Hindlimb muscle (tissue), 1 donor: ENCODE measurements at regions not wholly inside any gene's neighbourhood (a gene's known extent, or its start where the extent isn't known, plus 50 kb on each side); places are given as distances from the start of the nearest gene placed in this dataset.

Experiments
- DNase-seq: peaks from one replicate; pipeline ENCODE4 v3.0.0-alpha.2; 2013

DNA sequence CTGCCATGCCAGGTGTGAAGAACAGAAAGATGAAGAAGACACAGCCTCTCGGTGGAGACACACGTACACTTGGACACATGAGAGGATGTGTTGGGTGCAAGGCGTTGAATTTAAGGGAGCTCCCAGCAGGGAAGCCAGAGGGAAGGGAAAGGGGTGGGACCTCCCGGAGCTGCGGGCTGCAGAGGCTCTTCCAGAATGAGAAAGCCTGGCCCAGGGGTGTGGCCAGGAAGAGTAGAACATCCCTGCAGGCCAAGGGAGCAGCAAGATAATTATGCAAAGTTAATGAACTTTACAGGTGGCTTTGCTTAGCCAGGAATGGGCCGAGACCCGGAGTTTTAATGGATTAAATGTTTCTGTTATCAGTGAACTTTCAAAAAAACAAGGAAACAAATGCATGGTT, 270.3 kb downstream of the KLF6 start:
- no peak for DNase-seq

DNA sequence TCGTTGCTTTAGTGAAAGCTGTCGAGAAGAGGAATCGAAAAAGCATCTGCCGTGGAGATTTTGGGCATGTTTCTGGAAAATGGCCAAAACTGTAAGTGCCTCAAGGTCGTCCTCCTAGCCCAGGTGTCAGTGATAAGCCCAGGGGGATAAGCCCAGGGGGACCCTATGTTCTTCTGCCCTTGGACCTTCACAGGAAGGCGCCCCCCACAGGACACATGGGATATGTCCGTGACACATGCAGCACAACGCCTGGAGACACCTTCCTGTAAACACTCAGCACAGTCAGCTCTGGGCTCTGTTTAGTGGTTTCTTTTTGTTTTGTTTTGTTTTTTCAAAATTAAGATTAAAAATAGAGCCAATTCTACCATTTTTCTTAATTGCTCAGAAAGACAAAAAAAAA, 272.7 kb downstream of the KLF6 start:
- DNase-seq: no peak

DNA sequence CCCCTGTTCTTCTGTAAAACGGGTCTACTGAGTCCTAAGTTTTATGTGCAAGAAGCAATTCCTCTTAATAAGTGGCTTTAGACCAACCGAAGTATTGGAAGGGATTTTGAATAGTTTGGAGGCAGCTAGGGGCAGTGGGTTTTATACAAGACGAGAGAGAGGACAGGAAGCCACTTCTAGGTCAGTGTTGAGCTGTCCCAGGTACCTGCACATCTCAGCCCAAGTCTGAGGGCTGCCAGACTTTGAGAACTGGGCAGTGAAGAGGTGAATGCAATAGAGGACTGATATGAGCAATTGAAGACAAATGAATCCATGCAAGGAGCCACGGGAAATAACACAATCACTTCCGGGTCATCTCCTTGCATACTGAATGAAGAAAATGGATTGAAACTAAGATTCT, 273.5 kb downstream of the KLF6 start:
- DNase-seq: no peak

DNA sequence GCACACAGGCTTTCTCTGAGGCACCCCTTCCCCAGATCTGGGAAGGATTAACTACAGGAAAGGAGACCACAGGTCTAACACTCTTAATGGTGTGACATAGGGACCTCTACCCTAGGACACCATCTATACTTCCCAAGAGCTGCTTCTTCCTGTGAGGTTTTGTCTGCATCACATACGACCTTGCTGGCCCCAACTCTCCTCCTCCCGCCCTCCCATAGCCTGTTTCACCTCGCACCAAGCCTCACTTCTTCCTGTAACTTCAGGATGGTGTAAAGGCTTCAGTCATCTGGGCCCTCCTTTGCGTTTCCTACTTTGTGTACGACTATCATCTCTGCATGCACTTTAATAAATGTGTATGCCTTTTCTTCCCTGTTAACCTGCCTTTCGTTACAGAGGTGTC, 274.3 kb downstream of the KLF6 start:
- no peak for DNase-seq

DNA sequence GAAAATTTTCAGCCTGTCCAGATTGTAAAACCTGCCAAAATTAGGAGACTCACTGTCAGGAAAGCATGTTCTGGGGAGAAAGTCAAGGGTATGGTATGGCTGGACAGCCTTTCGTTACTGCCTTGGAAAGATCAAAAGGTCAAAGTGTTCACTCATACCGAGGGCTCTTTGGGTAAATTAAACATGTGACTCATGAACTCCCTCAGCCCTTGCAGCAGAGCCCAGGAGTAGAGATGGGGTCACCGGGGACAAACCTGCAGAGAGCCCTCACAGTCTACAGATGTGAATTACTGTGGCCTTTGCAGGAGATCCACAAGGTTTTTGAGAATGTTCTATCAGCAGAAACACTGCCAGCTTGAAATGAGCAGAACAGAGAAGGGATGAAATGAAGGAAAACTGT, 275.7 kb downstream of the KLF6 start:
- no peak for DNase-seq

DNA sequence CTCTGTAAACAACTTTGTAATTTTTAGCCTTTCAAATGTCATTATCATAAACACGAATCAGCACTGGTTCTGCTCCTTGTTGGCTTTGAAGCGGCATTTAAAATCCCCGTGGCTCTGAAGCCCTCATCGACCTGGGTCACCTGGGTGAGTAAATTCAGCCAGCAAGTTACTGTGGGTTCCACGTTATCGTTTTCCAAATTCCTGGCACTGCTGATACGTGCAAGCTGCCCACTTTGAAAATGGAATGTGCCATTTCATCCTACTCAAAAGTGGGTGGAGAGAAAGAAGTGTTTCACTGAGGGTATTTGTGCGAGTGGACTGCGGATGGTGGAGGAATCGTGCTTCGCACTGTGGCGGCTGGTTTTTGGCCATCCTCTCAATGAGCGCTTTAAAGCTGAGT, 281.7 kb downstream of the KLF6 start:
- no peak for DNase-seq

DNA sequence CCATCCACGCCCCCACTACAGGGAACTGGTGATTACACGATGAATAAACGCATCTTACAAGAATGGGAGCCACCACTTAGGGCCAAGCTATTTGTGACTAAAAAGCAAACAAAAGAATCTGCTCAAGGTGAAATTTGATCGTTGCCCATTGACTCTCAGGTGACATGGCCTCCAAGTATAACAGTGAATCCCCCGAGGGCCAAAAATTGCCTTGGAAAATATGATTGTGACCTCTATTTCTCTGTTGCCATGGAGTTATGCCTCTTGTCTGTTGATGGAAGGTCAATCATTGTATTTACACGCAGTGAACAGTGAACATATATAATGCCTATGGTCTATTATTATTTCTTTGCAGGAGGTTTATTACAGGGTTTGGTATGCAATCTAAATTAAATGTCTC, 282.3 kb downstream of the KLF6 start:
- DNase-seq: no peak

DNA sequence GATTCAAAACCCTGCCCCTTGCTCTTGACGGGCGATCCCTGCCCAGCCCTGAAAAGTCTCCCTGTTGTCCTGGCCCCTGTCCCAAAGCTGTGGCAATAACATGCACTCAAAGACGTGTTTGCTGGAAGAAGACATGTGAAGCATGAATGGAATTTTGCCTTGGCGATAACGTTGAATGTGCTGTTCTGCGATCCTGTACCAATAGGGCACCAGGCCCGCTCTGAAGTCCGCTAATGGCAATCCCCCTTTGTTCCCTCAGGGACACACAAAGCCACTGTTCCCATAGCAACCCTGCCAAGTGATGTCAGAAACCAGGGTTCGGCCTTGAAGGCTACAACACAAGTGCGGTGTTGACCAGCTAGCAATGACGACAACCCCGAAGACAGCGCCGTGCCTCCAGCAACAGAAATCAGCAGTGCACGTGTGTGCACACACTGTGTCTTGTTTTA, 284.6 kb downstream of the KLF6 start:
- DNase-seq: no peak

DNA sequence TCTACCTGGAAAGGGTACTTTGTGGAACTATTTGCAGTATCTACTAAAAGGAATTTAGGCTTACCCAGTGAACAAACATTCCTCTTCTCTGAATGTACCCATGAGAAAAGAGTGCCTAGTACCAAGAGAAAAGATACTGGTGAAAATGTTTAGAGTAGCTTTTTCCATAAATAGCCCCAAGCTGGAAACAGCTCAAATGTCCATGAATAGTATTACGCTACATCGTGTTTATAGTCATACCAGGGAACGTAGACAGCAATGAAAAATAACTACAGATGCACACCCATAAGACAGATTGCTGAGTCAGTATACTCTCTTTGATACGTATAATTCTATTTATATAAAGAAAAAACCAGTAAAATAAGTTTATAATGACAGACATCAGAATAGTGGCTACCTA, 285.9 kb downstream of the KLF6 start:
- DNase-seq: no peak

DNA sequence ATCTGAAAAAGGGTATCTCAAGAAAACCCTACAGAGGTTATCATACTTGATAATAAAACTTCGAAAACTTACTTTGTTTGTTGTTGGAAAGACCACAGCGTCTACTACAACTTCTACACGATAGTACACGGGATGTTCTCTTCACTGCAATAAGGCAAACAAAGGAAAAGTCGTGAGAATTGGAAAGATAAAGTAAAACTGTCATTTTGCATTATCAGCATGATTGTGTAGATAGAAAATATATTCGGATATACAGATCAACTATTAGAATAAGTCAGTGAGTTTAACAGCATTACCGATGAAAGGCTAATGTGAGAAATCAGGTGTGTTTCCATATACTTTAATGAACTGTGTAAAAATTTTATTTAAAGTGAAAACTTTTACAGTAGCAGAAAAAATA, 287.4 kb downstream of the KLF6 start:
- no peak for DNase-seq

DNA sequence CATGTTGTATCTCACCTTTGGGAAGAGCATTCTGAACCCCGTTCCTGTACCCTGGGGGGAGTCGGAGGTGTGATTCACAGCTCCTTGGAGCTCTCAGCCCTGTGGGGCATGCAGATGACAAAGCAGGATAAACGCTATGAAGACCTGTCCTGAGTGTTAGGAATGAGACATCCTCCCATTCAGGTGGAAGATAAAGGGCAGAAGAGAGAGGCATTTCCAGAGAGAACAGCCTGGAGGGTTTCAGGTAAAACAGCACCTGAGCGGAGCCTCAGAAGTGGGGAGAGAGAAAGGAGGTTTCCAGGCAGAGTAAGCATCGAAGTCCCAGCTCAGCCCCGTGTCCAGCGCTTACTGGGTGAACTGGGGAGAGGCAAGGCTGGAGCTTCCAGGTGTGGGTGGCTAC, 288.9 kb downstream of the KLF6 start:
- no peak for DNase-seq

DNA sequence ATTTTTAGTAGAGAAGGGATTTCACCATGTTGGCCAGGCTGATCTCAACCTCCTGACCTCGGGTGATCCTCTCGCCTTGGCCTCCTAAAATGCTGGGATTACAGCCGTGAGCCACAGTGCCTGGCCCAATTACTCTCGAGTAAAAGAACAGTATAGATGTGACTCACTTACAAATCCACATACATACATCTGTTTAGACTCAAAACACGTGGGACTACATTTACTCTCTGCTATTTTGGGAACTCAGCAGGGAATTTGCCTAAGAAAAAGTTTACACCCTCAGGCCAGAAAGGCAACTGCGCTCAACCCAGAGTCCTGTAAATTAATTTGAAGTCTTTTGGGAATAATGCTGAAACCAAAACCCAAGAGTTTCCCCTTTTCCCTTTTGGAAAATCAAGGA, 289.7 kb downstream of the KLF6 start:
- no peak for DNase-seq

DNA sequence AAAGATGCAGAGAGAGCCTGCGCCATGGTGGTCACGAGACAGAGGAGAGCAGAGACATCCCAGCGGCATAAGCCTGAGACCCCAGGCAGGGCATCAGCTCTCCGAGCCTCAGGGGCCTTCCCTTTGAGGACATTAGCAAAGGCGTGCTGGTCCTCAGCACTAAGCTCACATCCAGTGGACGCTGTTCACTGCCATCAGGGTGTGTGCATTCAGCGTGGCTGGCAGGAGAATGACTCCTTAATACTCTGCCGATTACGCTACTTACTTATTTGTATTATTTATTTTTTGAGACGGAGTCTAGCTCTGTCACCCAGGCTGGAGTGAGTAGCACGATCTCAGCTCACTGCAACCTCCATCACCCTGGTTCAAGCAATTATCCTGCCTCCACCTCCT, 290.2 kb downstream of the KLF6 start:
- DNase-seq: no peak

DNA sequence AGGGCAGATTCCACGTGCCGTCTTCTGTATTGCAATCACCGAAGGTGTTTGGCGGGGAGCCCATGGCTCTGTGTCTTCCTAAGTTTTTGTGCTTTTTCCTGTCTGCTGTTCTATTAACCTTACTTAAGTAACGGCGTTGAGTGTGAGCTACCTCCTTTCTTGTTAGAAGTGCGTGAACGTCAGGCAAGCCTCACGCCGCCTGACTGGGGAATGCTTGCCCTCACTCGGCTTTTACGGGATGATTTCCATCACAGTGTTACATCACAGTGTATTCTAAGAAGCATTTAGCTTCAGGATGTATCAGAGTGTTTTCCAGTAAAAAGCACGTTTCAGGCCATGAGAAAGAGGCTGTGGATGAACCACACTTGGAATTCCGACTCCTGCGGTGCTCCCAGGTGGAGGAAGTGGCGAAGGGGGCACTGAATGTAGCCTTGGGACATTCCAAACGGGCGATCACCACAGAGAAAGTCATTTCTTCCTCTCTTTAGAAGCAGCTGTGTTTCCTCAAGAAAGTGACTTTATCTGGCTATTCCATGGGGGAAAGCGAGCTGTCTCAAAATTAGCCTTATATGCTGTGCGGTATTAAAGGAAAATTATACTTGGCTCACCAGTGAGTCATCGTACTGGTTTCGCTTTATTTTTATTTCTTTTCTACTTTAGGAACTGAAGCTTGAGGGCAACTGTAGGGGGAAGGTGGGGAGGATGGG, 290.7 kb downstream of the KLF6 start:
- no peak for DNase-seq

DNA sequence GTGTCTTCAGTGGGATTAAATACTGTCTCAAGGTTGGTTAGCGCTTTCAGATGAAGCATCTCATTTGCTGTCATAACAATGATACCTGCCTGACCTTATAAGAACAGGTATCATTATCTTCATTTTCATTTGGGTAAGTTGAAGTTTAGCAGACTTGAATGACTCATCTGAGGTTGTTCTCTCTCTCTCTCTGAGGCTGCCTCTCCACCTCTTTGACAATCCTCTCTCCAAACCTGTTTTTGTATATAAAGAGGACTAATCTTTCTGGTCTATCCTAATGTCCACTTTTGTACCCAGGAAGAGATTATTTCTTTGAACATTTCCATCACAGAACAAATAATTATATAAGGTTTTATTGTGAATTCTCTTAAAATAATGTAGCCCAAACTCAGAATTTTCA, 291.4 kb downstream of the KLF6 start:
- DNase-seq: no peak

DNA sequence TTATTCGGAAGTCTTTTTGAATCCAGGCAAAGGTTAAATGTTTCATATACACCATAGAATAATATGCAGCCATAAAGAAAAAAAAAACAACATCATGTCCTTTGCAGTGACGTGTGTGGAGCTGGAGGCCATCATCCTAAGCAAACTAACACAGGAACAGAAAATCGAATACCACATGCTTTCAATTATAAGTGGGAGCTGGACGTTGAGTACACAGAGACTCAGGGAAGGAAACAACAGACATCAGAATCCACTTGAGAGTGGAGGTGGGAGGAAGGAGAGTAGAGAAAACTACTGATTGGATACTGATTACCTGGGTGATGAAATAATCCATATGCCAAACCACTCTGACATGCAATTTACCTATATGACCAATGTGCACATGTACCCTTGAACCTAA, 293.4 kb downstream of the KLF6 start:
- DNase-seq: no peak

DNA sequence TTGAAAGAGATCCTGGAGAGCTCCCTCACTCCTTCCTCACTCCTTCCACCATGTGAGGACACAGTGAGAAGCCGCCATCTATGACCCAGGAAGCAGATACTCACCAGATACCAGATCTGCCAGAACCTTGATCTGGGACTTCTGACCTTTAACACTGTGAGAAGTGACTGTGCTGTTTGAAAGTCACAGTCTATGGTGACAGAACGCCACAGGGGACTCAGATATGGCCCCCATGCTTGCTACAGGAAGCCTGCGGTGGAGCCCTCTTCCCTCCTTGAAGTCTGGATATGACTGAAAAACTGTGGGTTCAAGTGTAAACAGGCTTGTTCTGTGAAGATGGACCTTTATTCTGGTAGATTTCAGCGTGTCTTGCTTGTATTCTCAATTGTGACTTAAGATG, 297.8 kb downstream of the KLF6 start:
- no peak for DNase-seq

DNA sequence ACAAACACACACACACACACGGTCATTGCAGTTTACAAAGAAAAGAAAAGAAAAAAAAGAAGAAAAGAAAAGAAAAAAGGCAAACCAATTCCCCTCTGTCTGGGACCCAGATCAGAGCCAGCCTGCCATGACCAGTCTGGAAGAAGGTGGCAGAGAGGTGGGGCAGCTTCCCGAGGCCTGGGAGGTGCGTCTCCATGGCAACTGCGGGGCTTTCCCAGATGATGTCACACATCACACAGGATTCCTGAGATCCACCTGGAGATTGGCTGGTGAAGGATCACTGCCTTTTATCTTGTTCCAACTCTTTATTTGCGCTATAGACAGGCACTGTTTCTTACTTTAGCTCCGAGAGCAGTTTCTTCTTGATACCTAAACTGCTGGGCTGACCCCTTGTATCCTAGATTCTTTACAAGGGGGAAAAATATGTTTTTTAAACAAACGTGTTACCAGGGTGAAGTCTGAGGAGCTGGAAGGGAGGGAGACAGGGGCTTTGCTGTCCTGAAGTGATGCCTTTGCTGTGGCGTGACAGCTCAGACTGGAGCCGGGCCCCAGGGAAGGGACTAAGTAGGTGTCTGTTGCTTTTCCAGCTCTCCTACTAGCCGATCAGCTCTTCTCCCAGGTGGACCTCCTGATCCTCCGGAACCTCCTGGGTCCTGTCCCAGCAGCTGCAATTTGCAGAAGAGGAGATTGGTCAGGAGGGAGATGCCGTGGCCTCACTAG, 298.5 kb downstream of the KLF6 start:
- DNase-seq: no peak

DNA sequence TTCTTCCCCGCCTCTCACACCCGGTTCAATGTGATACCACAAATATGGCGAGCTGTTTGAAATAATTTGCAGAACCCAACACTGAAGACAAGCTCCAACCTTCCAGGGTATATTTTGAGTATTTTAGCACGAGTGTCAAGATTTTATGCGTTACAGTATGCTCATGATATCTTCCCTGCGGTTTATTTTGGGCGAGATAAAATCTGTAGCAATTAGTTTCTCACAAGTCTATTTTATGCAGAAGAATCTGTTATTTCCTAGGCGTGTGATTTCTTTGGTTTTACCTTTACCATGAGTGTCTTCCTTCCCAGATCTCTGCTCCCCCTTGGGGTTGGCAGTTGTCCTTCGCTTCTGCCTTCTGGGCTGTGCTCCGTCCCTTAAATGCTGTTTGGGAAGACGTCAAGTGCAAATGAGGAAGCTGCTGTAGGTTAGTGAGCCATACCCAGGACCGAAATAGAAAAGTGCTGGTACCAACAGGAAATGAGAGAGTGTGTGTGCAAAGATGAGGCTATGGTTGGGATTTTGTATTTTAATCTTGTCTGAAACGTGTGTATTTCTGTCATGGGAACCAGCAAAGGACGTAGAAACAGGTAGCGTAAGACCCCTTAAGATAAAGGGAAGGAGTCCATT, 299.8 kb downstream of the KLF6 start:
- no peak for DNase-seq

DNA sequence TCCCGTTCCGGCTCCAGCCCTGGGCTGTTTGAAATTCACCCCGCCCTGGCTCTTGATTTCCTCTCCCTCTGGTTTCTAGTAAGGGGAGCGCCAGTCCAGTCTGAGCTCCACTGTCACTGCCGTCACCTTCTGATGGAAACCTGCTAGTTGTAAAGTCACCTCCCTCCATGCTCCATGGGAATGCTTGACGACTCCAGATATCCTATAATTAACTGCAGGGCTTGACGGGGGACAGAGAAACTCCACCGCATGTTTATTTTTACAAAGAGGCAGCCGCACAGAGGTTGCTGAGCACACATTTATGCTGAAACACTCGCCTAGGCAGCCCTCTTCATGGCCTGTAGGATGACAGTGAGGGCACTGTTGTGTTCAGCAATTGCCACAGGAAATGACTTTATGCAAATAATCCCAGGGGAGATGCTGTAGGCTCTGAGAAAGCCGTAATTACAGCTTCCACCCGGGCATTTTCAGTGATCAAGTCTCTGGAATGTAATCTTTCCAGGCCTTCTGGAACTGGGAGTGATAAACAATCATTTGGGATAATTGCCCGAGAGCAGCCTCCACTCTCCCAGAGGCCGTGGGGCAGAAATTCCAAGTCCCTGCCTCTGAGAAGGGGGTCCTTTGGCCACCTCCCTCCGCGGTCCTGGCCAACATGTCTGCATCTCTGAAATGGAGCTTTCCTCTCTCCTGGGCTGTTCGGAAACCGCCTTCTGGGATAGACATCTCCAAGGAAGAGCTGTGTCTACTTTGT, 300.5 kb downstream of the KLF6 start:
- no peak for DNase-seq

DNA sequence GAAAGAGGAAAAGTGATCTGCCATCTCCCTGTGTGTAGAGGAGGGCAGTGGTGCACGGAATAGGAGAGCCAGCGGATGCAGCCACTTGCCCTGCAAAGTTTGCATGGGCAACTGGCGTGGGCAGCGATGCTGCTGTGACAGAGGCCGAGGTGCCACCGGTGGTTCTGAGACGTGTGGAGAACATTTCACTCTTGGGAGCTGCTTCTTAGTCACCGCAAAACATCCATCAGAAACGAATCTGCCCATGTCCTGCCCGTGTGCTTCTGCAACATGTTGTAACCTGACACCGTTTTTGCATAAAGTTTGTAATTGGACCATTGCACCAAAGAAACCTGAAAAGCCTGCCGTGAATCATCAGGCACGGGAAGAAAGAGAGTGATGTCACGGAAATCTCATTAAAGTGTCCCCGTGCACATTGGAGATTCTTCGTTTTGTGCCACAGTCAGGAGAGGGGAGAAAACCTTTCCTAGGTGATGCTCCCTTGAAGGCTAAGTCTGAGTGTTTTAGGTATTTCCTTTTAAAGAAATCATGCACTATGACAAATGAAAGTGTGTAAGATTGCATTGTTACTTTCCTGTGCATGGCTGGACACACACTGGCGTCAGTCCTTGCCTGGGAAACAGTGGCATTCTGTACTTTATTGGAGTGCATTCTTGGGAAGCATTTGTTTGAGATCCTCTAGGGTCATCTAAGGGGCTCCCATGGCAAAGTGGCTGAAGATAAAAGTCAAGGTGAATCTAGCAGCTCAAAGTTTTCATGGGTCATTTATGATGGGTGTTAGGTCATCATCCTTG, 302.6 kb downstream of the KLF6 start:
- peak; percentile 66 for DNase-seq

DNA sequence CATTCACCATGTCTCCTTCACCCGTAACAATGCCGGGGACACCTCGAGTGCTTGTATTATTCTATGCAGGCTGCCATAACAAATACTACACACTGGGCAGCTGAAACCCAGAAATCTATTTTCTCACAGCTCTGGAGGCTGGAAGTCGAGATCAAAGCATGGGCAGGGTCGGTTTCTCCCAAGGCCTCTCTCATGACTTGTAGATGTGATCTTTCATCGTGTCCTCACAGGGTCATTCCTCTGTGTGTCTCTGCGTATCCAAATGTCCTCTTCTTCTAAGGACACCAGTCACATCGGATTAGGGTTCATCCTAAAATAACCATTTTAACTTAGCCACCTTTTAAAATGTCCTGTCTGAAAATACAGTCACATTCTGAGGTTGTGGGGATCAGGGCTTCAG, 303.5 kb downstream of the KLF6 start:
- no peak for DNase-seq

DNA sequence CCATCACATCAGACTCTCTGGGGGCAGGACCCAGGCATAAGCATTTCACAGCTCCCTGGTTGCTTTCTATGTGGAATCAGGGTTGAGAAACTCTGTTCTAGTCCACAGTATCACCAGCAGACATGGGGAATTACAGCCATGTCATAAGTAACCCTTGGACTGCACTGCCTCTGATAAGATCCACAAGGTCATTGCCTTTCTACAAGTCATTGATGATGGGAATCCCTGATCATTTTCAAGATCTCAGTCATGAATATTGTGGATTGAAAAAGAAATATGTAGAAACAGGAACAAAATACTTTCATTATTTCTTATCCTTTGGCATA, 304.1 kb downstream of the KLF6 start:
- DNase-seq: no peak
